ENCODE measurements at regions not wholly inside any gene's neighbourhood (a gene's known extent, or its start where the extent isn't known, plus 50 kb on each side); places are given as distances from the start of the nearest gene placed in this dataset.

DNA sequence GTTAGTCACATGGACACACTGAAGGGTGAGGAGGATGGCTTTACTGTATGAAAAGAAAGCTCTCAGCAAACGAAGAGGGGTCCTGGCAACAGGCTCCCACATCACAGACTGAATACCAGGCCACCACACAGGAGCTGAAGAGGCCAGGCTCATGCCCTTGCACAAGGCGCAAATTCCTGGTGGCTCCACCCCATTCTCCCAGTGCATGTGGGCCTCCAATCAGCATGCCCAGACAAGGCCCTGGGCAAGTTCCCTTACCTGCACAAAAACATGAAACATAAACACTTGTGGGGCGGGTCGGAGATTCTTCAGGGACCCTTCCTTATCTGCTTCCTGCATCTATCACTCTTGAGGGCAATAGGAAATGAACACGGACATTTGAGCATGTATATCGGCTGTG, 935.8 kb upstream of the EDIL3 start:
- TF ChIP-seq, protein P1, sequence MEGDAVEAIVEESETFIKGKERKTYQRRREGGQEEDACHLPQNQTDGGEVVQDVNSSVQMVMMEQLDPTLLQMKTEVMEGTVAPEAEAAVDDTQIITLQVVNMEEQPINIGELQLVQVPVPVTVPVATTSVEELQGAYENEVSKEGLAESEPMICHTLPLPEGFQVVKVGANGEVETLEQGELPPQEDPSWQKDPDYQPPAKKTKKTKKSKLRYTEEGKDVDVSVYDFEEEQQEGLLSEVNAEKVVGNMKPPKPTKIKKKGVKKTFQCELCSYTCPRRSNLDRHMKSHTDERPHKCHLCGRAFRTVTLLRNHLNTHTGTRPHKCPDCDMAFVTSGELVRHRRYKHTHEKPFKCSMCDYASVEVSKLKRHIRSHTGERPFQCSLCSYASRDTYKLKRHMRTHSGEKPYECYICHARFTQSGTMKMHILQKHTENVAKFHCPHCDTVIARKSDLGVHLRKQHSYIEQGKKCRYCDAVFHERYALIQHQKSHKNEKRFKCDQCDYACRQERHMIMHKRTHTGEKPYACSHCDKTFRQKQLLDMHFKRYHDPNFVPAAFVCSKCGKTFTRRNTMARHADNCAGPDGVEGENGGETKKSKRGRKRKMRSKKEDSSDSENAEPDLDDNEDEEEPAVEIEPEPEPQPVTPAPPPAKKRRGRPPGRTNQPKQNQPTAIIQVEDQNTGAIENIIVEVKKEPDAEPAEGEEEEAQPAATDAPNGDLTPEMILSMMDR (IDR thresholded peaks at IDR 0.05; ENCODE audit: poor library complexity, severe bottlenecking), result no peak
- TF ChIP-seq, protein P2, sequence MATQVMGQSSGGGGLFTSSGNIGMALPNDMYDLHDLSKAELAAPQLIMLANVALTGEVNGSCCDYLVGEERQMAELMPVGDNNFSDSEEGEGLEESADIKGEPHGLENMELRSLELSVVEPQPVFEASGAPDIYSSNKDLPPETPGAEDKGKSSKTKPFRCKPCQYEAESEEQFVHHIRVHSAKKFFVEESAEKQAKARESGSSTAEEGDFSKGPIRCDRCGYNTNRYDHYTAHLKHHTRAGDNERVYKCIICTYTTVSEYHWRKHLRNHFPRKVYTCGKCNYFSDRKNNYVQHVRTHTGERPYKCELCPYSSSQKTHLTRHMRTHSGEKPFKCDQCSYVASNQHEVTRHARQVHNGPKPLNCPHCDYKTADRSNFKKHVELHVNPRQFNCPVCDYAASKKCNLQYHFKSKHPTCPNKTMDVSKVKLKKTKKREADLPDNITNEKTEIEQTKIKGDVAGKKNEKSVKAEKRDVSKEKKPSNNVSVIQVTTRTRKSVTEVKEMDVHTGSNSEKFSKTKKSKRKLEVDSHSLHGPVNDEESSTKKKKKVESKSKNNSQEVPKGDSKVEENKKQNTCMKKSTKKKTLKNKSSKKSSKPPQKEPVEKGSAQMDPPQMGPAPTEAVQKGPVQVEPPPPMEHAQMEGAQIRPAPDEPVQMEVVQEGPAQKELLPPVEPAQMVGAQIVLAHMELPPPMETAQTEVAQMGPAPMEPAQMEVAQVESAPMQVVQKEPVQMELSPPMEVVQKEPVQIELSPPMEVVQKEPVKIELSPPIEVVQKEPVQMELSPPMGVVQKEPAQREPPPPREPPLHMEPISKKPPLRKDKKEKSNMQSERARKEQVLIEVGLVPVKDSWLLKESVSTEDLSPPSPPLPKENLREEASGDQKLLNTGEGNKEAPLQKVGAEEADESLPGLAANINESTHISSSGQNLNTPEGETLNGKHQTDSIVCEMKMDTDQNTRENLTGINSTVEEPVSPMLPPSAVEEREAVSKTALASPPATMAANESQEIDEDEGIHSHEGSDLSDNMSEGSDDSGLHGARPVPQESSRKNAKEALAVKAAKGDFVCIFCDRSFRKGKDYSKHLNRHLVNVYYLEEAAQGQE (IDR thresholded peaks at IDR 0.05; ENCODE audit: borderline replicate concordance), result no peak
- TF ChIP-seq POLR2AphosphoS5 (IDR thresholded peaks at IDR 0.05), result no peak
- no peak for TF ChIP-seq EZH2 (IDR thresholded peaks at IDR 0.05; ENCODE audit: borderline replicate concordance, insufficient read depth, low read length, poor library complexity, severe bottlenecking)
- no peak for TF ChIP-seq EP300 (conservative IDR thresholded peaks at IDR 0.05; ENCODE audit: poor library complexity, severe bottlenecking)
- no peak for TF ChIP-seq MXI1 (conservative IDR thresholded peaks at IDR 0.05; ENCODE audit: poor library complexity, severe bottlenecking)
- no peak for TF ChIP-seq RAD21 (conservative IDR thresholded peaks at IDR 0.05)

All from neural cell (in vitro differentiated cells).